ENCODE measurements at regions not wholly inside any gene's neighbourhood (a gene's known extent, or its start where the extent isn't known, plus 50 kb on each side); places are given as distances from the start of the nearest gene placed in this dataset.

DNA sequence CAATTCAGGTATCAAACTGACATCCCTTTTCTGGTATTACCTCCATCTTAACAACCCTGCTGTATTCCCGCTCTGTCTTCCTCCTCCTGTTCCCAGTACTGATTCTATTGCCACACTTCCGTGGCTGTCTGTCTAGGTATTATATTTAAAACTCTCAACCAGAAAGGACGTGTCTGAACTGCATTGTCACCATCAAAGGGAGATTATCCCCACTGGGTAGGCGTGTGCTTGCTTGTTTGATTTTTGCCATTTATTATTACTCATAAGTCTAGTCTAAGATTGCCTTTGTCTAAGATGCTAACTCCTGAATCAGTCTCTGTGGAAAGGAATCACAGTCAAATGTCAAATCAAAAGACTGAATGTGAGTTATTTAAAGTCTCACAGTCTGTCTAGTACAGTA lies 650.1 kb downstream of the KCNT2 start:
- peak; percentile 72 for DNase-seq (ENCODE audit: unreplicated experiment)
- TF ChIP-seq, protein P1, sequence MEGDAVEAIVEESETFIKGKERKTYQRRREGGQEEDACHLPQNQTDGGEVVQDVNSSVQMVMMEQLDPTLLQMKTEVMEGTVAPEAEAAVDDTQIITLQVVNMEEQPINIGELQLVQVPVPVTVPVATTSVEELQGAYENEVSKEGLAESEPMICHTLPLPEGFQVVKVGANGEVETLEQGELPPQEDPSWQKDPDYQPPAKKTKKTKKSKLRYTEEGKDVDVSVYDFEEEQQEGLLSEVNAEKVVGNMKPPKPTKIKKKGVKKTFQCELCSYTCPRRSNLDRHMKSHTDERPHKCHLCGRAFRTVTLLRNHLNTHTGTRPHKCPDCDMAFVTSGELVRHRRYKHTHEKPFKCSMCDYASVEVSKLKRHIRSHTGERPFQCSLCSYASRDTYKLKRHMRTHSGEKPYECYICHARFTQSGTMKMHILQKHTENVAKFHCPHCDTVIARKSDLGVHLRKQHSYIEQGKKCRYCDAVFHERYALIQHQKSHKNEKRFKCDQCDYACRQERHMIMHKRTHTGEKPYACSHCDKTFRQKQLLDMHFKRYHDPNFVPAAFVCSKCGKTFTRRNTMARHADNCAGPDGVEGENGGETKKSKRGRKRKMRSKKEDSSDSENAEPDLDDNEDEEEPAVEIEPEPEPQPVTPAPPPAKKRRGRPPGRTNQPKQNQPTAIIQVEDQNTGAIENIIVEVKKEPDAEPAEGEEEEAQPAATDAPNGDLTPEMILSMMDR (IDR thresholded peaks at IDR 0.05; ENCODE audit: unreplicated experiment), result no peak
- Mint-ChIP-seq H3K36me3 (ENCODE audit: insufficient read depth, unreplicated experiment) (no peaks in the 10 kb centered on the region), H3K4me1 (ENCODE audit: insufficient read depth, unreplicated experiment) (peaks cover 6% of the 10 kb centered on the region), H3K27ac (ENCODE audit: low read depth, unreplicated experiment) (no peak overlapping the region), H3K4me3 (ENCODE audit: unreplicated experiment) (no peak overlapping the region), H3K9me3 (ENCODE audit: unreplicated experiment) (no peaks in the 10 kb centered on the region), H3K27me3 (ENCODE audit: insufficient read depth, unreplicated experiment) (no peaks in the 10 kb centered on the region)
- ChIA-PET CTCF (interaction anchor here (0.6 kb wide), 1 partner anchor 1214 kb away, joined by 3 read pairs; no protein-coding TSS in a partner anchor), POLR2A (no interaction called here)
- intact Hi-C loops (cut with micrococcal nuclease), result no loop called here
- no TSS peak for BruUV-seq (replicated peaks)

GRCh38 chr1:195956845-195957244 lies 651.4 kb downstream of the KCNT2 start:
- H3K9me3 Mint-ChIP-seq (ENCODE audit: unreplicated experiment), result no peaks in the 10 kb centered on the region
- intact Hi-C loops (cut with micrococcal nuclease), result no loop called here
- H3K27ac Mint-ChIP-seq (ENCODE audit: low read depth, unreplicated experiment), result no peak overlapping the region
- no peaks in the 10 kb centered on the region for H3K36me3 Mint-ChIP-seq (ENCODE audit: insufficient read depth, unreplicated experiment)
- POLR2A ChIA-PET, result interaction anchor here (0.6 kb wide), 1 partner anchor 33 kb away, joined by 4 read pairs; no protein-coding TSS in a partner anchor
- TF ChIP-seq, protein P1 (IDR thresholded peaks at IDR 0.05; ENCODE audit: unreplicated experiment), result no peak
- H3K27me3 Mint-ChIP-seq (ENCODE audit: insufficient read depth, unreplicated experiment), result no peaks in the 10 kb centered on the region
- H3K4me3 Mint-ChIP-seq (ENCODE audit: unreplicated experiment), result no peak overlapping the region
- DNase-seq (ENCODE audit: unreplicated experiment), result no peak
- peaks cover 6% of the 10 kb centered on the region for H3K4me1 Mint-ChIP-seq (ENCODE audit: insufficient read depth, unreplicated experiment)
- CTCF ChIA-PET, result no interaction called here
- BruUV-seq (replicated peaks), result no TSS peak

GRCh38 chr1:195954848-195955247 lies 653.4 kb downstream of the KCNT2 start:
- BruUV-seq (replicated peaks), result no TSS peak
- POLR2A ChIA-PET, result no interaction called here
- no peak for DNase-seq (ENCODE audit: unreplicated experiment)
- peaks cover 6% of the 10 kb centered on the region for H3K4me1 Mint-ChIP-seq (ENCODE audit: insufficient read depth, unreplicated experiment)
- no peaks in the 10 kb centered on the region for H3K36me3 Mint-ChIP-seq (ENCODE audit: insufficient read depth, unreplicated experiment)
- no peak overlapping the region for H3K4me3 Mint-ChIP-seq (ENCODE audit: unreplicated experiment)
- intact Hi-C loops (cut with micrococcal nuclease), result no loop called here
- TF ChIP-seq, protein P1 (IDR thresholded peaks at IDR 0.05; ENCODE audit: unreplicated experiment), result no peak
- no peak overlapping the region for H3K27ac Mint-ChIP-seq (ENCODE audit: low read depth, unreplicated experiment)
- no peaks in the 10 kb centered on the region for H3K27me3 Mint-ChIP-seq (ENCODE audit: insufficient read depth, unreplicated experiment)
- CTCF ChIA-PET, result interaction anchor here (1.0 to 2.0 kb wide), 2 partner anchors 12 to 355 kb away, joined by 3 to 5 read pairs; no protein-coding TSS in a partner anchor
- no peaks in the 10 kb centered on the region for H3K9me3 Mint-ChIP-seq (ENCODE audit: unreplicated experiment)

GRCh38 chr1:195951313-195951712 lies 656.9 kb downstream of the KCNT2 start:
- DNase-seq (ENCODE audit: unreplicated experiment), result no peak
- TF ChIP-seq, protein P1 (IDR thresholded peaks at IDR 0.05; ENCODE audit: unreplicated experiment), result no peak
- H3K36me3 Mint-ChIP-seq (ENCODE audit: insufficient read depth, unreplicated experiment), result no peaks in the 10 kb centered on the region
- BruUV-seq (replicated peaks), result no TSS peak
- H3K27ac Mint-ChIP-seq (ENCODE audit: low read depth, unreplicated experiment), result no peak overlapping the region
- ChIA-PET CTCF (interaction anchor here (0.6 kb wide), 1 partner anchor 39 kb away, joined by 3 read pairs; no protein-coding TSS in a partner anchor), POLR2A (interaction anchor here (1.7 kb wide), 1 partner anchor 11 kb away, joined by 5 read pairs; no protein-coding TSS in a partner anchor)
- intact Hi-C loops (cut with micrococcal nuclease), result no loop called here
- H3K9me3 Mint-ChIP-seq (ENCODE audit: unreplicated experiment), result no peaks in the 10 kb centered on the region
- H3K4me3 Mint-ChIP-seq (ENCODE audit: unreplicated experiment), result no peak overlapping the region
- no peaks in the 10 kb centered on the region for H3K27me3 Mint-ChIP-seq (ENCODE audit: insufficient read depth, unreplicated experiment)
- H3K4me1 Mint-ChIP-seq (ENCODE audit: insufficient read depth, unreplicated experiment), result no peaks in the 10 kb centered on the region
